ENCODE measurements at regions not wholly inside any gene's neighbourhood (a gene's known extent, or its start where the extent isn't known, plus 50 kb on each side); places are given as distances from the start of the nearest gene placed in this dataset.

- no peak overlapping the region for H3K9ac ChIP-seq (ENCODE audit: low read length)
These were observed 84.6 kb upstream of the DNAH5 start for GRCh38 chr5:14028938-14029584.

DNA sequence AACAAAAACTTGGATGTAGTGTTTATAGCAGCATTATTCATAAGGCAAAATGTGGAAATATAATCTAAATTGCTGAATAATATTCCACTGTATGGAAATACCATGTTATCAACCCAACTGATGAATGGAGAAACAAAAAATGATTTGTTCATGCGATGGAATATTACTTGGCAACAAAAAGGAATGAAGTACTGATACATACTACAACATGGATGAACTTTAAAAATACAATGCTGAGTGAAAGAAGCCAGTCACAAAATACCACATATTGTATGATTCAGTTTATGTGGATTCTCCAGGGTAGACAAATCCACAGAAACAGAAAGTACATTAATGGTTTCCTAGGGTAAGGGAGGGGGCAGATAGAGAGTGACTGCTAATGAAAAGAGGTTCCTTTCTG, 83.7 kb upstream of the DNAH5 start:
- H3K27ac ChIP-seq (ENCODE audit: low read depth, low read length, poor library complexity, severe bottlenecking), result no peak overlapping the region
- no peaks in the 10 kb centered on the region for H3K27me3 ChIP-seq (ENCODE audit: insufficient read depth, low read length)
- no peak overlapping the region for H2AFZ ChIP-seq (ENCODE audit: low read length)
- no peaks in the 10 kb centered on the region for H3K79me2 ChIP-seq (ENCODE audit: insufficient read depth, low read length)
- no peaks in the 10 kb centered on the region for H3K36me3 ChIP-seq (ENCODE audit: insufficient read depth, low read length)
- H3K9ac ChIP-seq (ENCODE audit: low read length), result no peak overlapping the region
- H3K4me2 ChIP-seq (ENCODE audit: low read length), result no peak overlapping the region
- no peaks in the 10 kb centered on the region for H3K4me1 ChIP-seq (ENCODE audit: insufficient read depth, low read length, severe bottlenecking)
- no peak for TF ChIP-seq EZH2 (IDR thresholded peaks at IDR 0.05; ENCODE audit: borderline replicate concordance, low read length)
- TF ChIP-seq CTCF (IDR thresholded peaks at IDR 0.05; ENCODE audit: low read length), result no peak
- no peaks in the 10 kb centered on the region for H3K9me2 ChIP-seq (ENCODE audit: low read depth, low read length)
- no peaks in the 10 kb centered on the region for H3K9me3 ChIP-seq (ENCODE audit: low read length)
- no peaks in the 10 kb centered on the region for H3F3A ChIP-seq (ENCODE audit: insufficient read depth, low read length)
- no peak overlapping the region for H3K4me3 ChIP-seq (ENCODE audit: low read depth, low read length, poor library complexity, severe bottlenecking)
- H4K20me1 ChIP-seq (ENCODE audit: insufficient read depth, low read length), result no peaks in the 10 kb centered on the region

More at GRCh38 chr5:14028938-14029584, 84.6 kb upstream of the DNAH5 start:
- Histone ChIP-seq H3K4me1 (ENCODE audit: insufficient read depth, low read length, severe bottlenecking) (no peaks in the 10 kb centered on the region), H4K20me1 (ENCODE audit: insufficient read depth, low read length) (no peaks in the 10 kb centered on the region), H3K79me2 (ENCODE audit: insufficient read depth, low read length) (no peaks in the 10 kb centered on the region), H3K4me2 (ENCODE audit: low read length) (no peak overlapping the region), H3K9me3 (ENCODE audit: low read length) (no peaks in the 10 kb centered on the region), H3K27me3 (ENCODE audit: insufficient read depth, low read length) (no peaks in the 10 kb centered on the region), H2AFZ (ENCODE audit: low read length) (no peak overlapping the region), H3K27ac (ENCODE audit: low read depth, low read length, poor library complexity, severe bottlenecking) (no peak overlapping the region), H3F3A (ENCODE audit: insufficient read depth, low read length) (no peaks in the 10 kb centered on the region), H3K9me2 (ENCODE audit: low read depth, low read length) (no peaks in the 10 kb centered on the region), H3K36me3 (ENCODE audit: insufficient read depth, low read length) (no peaks in the 10 kb centered on the region), H3K4me3 (ENCODE audit: low read depth, low read length, poor library complexity, severe bottlenecking) (no peak overlapping the region)
- TF ChIP-seq EZH2 (IDR thresholded peaks at IDR 0.05; ENCODE audit: borderline replicate concordance, low read length) (no peak), CTCF (IDR thresholded peaks at IDR 0.05; ENCODE audit: low read length) (no peak)

- no peak overlapping the region for H3K9ac ChIP-seq (ENCODE audit: low read length)
- no peaks in the 10 kb centered on the region for H3K4me1 ChIP-seq (ENCODE audit: insufficient read depth, low read length, severe bottlenecking)
- no peaks in the 10 kb centered on the region for H4K20me1 ChIP-seq (ENCODE audit: insufficient read depth, low read length)
- no peak overlapping the region for H3K4me2 ChIP-seq (ENCODE audit: low read length)
- no peak overlapping the region for H3K27ac ChIP-seq (ENCODE audit: low read depth, low read length, poor library complexity, severe bottlenecking)
- no peaks in the 10 kb centered on the region for H3K27me3 ChIP-seq (ENCODE audit: insufficient read depth, low read length)
- no peaks in the 10 kb centered on the region for H3K9me3 ChIP-seq (ENCODE audit: low read length)
- H2AFZ ChIP-seq (ENCODE audit: low read length), result no peak overlapping the region
- no peaks in the 10 kb centered on the region for H3K9me2 ChIP-seq (ENCODE audit: low read depth, low read length)
- H3K36me3 ChIP-seq (ENCODE audit: insufficient read depth, low read length), result no peaks in the 10 kb centered on the region
- TF ChIP-seq EZH2 (IDR thresholded peaks at IDR 0.05; ENCODE audit: borderline replicate concordance, low read length) (no peak), CTCF (IDR thresholded peaks at IDR 0.05; ENCODE audit: low read length) (no peak)
- H3K4me3 ChIP-seq (ENCODE audit: low read depth, low read length, poor library complexity, severe bottlenecking), result no peak overlapping the region
- H3F3A ChIP-seq (ENCODE audit: insufficient read depth, low read length), result no peaks in the 10 kb centered on the region
- no peaks in the 10 kb centered on the region for H3K79me2 ChIP-seq (ENCODE audit: insufficient read depth, low read length)
These were observed 81.2 kb upstream of the DNAH5 start for GRCh38 chr5:14025569-14026286.
